K562 (cell line): ENCODE measurements at regions not wholly inside any gene's neighbourhood (a gene's known extent, or its start where the extent isn't known, plus 50 kb on each side); places are given as distances from the start of the nearest gene placed in this dataset.

Source experiments
- ATAC-seq: fragments of 200-7000 bp; cut with Tn5 transposase; 3 replicates; pipeline ENCODE4 v1.9.1; 2020; ENCODE audit warnings: moderate library complexity
- BruUV-seq: library from RNA; stranded (reverse); fragments of 400-500 nt; replicated peaks from 2 replicates; lab custom pipeline; 2021; lab: Mats Ljungman, UMichigan
- CTCF ChIA-PET: fragments of 300-600 bp; formaldehyde crosslinking; extraction: SDS; loops from one replicate; lab custom pipeline; 2021; ENCODE audit warnings: low intra/inter-chr PET ratio; lab: Yijun Ruan, JAX
- POLR2A ChIA-PET: fragments of 300-600, 350-650 bp; sonication (Branson Sonifier 250); formaldehyde crosslinking; extraction: SDS; loops from one replicate; lab custom pipeline; 2021; ENCODE audit warnings: antibody characterized with exemption, inconsistent platforms; lab: Yijun Ruan, JAX
- DNase-seq, 4 experiments: peaks; one replicate each; pipeline versions ENCODE4 v3.0.0 to v3.0.0-alpha.2; 2011 to 2018; ENCODE audit warnings: low spot score in 3 of 4, mixed read lengths in 3 of 4; ENCODE audit errors: extremely low read depth in 1 of 4
- FAIRE-seq: peaks from 2 replicates; lab custom pipeline; 2011; peaks lifted over from hg19 to GRCh38; lab: Jason Lieb, UNC
- H2AFZ ChIP-seq: 2 replicates; pipeline ENCODE4 v1.6.0; 2011; ENCODE audit warnings: low read depth, low read length, control low read depth, inconsistent platforms
- H3K27ac ChIP-seq: fragments of 200-600 bp; 3 replicates; pipeline ENCODE4 v1.8.0; 2011; ENCODE audit warnings: low read depth, mild to moderate bottlenecking, control low read depth, inconsistent platforms, low read length, moderate library complexity, mixed read lengths; ENCODE audit errors: extremely low read depth
- H3K27me3 ChIP-seq, 2 experiments: fragments of 300-600 bp in 1 of 2; 2 replicates in 1 of 2; 3 replicates in 1 of 2; pipeline versions ENCODE4 v1.6.0 to v1.8.0; 2011; ENCODE audit warnings: inconsistent platforms in 2 of 2, low read length in 2 of 2, mild to moderate bottlenecking in 1 of 2, mixed read lengths in 1 of 2, moderate library complexity in 1 of 2; ENCODE audit not compliant: control insufficient read depth in 2 of 2, insufficient read depth in 2 of 2
- H3K36me3 ChIP-seq: fragments of 300-600 bp; 3 replicates; pipeline ENCODE4 v1.8.0; 2011; ENCODE audit warnings: mild to moderate bottlenecking, low read length, inconsistent platforms; ENCODE audit not compliant: control insufficient read depth, insufficient read depth
- H3K4me1 ChIP-seq, 2 experiments: fragments of 200-600 bp in 1 of 2; replicated peaks in 1 of 2; 2 replicates in 1 of 2; 3 replicates in 1 of 2; pipeline versions ENCODE4 v1.5.1 to v1.8.0; 2011; ENCODE audit warnings: inconsistent platforms in 2 of 2, low read length in 2 of 2, mild to moderate bottlenecking in 1 of 2, mixed read lengths in 1 of 2, moderate library complexity in 1 of 2; ENCODE audit not compliant: control insufficient read depth in 2 of 2, insufficient read depth in 2 of 2
- H3K4me2 ChIP-seq: 2 replicates; pipeline ENCODE4 v1.6.1; 2011; ENCODE audit warnings: low read length, control low read depth, inconsistent platforms, mixed read lengths; ENCODE audit not compliant: insufficient read depth
- H3K4me3 ChIP-seq: fragments of 200-600 bp; sonication (generic), shearing (Covaris generic); 2 replicates; pipeline ENCODE4 v1.5.1; 2016; ENCODE audit warnings: control low read depth, inconsistent platforms
- H3K79me2 ChIP-seq: fragments of 200-600 bp; 3 replicates; pipeline ENCODE4 v1.8.0; 2011; ENCODE audit warnings: low read length, inconsistent platforms; ENCODE audit not compliant: control insufficient read depth, insufficient read depth
- H3K9ac ChIP-seq, 2 experiments: 2 replicates each; pipeline versions ENCODE4 v1.6.0 to v1.6.1; 2011; ENCODE audit warnings: low read depth in 2 of 2, low read length in 2 of 2, control low read depth in 1 of 2, inconsistent platforms in 1 of 2, mild to moderate bottlenecking in 1 of 2, mixed read lengths in 1 of 2; ENCODE audit not compliant: insufficient read depth in 1 of 2
- H3K9me1 ChIP-seq: one replicate; pipeline ENCODE4 v1.6.0; 2011; ENCODE audit warnings: inconsistent platforms, mild to moderate bottlenecking, low read length, moderate library complexity; ENCODE audit not compliant: control insufficient read depth, insufficient read depth
- H3K9me3 ChIP-seq: replicated peaks from 2 replicates; pipeline ENCODE4 v1.5.1; 2011; ENCODE audit warnings: low read depth, low read length, inconsistent platforms; ENCODE audit not compliant: control insufficient read depth, insufficient read depth
- H4K20me1 ChIP-seq: replicated peaks from 2 replicates; pipeline ENCODE4 v1.6.1; 2011; ENCODE audit warnings: low read length, inconsistent platforms, mixed read lengths; ENCODE audit not compliant: control insufficient read depth, insufficient read depth
- C11orf30 ChIP-seq: fragments of 450-650 bp; IDR thresholded peaks from 2 replicates; pipeline ENCODE4 v1.6.1; 2016; ENCODE audit warnings: low read depth, mild to moderate bottlenecking
- ILF3 ChIP-seq: fragments of 450-650 bp; IDR thresholded peaks from 2 replicates; pipeline ENCODE4 v1.6.1; 2018; ENCODE audit warnings: antibody characterized with exemption, mild to moderate bottlenecking, moderate library complexity, borderline replicate concordance
- MAFG ChIP-seq: fragments of 450-650 bp; conservative IDR thresholded peaks from 2 replicates; pipeline ENCODE4 v1.6.1; 2016; ENCODE audit warnings: missing genetic modification characterization, missing compliant biosample characterization
- RBBP5 ChIP-seq: fragments of 200-600 bp; sonication (generic); IDR thresholded peaks from 2 replicates; pipeline ENCODE4 v1.6.1; 2012; ENCODE audit warnings: borderline replicate concordance, mild to moderate bottlenecking, low read length, control low read depth, inconsistent platforms; ENCODE audit not compliant: insufficient read depth, poor library complexity, severe bottlenecking
- SETDB1 ChIP-seq: IDR thresholded peaks from one replicate; pipeline ENCODE4 v1.6.1; 2012; ENCODE audit warnings: low read length, control low read depth, inconsistent platforms
- SMAD2 ChIP-seq: fragments of 150-350 bp; IDR thresholded peaks from 2 replicates; pipeline ENCODE4 v1.6.1; 2014; ENCODE audit warnings: low read depth, mild to moderate bottlenecking, low read length
- ZNF316 ChIP-seq: fragments of 450-650 bp; IDR thresholded peaks from 2 replicates; pipeline ENCODE4 v1.6.1; 2016
- WGBS: fragments of 100-300 bp; shearing (Covaris generic); methylation state at CpG from one replicate; pipeline ENCODE4 v1.1.6; 2016; ENCODE audit warnings: low coverage, mixed read lengths; ENCODE audit not compliant: insufficient coverage; ENCODE audit errors: missing lambda C conversion rate; 5-methylcytosine and 5-hydroxymethylcytosine counted together
- in situ Hi-C: fragments of 300-500 bp; cut with MboI; formaldehyde crosslinking; loops from 4 replicates; pipeline ENCODE4 v1.15.0; 2018; ENCODE audit warnings: inconsistent platforms, mixed read lengths
- intact Hi-C: fragments of 100-400 bp; cut with micrococcal nuclease; formaldehyde crosslinking; loops from 2 replicates; pipeline ENCODE4 v1.14.2; 2022
- TF ChIP-seq, protein P1 (sequence below): fragments of 450-650 bp; IDR thresholded peaks from 2 replicates; pipeline ENCODE4 v1.6.1; 2016; ENCODE audit warnings: borderline replicate concordance

DNA sequence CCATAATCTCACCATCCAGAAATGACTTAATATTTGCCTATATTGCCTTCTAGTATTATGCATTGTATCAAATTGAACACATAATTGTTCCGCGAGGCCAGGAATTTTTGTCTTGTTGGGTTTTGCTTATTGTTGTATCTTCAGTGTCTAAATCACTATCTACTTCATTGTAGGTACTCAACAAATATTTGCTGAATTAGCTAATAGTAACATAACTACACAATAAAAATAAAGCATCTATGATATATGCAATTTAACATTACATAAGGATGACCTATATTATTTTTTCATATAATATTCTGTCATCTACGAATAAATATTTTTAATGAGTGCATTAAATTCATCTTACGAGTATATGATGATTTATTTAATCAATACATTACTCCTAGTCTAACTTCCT is 656.3 kb downstream of the ETNK1 start:
- Histone ChIP-seq H3K36me3 (no peaks in the 10 kb centered on the region), H3K27me3 (no peaks in the 10 kb centered on the region), H2AFZ (no peak overlapping the region), H3K9me1 (no peaks in the 10 kb centered on the region), H3K9me3 (no peaks in the 10 kb centered on the region), H3K4me2 (no peak overlapping the region), H3K79me2 (no peaks in the 10 kb centered on the region), H4K20me1 (no peaks in the 10 kb centered on the region), H3K27ac (no peak overlapping the region), H3K9ac (no peak overlapping the region), H3K4me1 (no peaks in the 10 kb centered on the region), H3K4me3 (no peak overlapping the region)
- FAIRE-seq: no peak
- ChIA-PET POLR2A (no interaction called here), CTCF (no interaction called here)
- ATAC-seq: no peak
- TF ChIP-seq ILF3 (no peak), MAFG (0 out of 2 replicates have a peak, but pooled peaks have one; percentile 11), SMAD2 (no peak), C11orf30 (peak; percentile 51; the same call in 1 of the 2 replicates), SETDB1 (no peak), RBBP5 (no peak), ZNF316 (peak; percentile 59)
- TF ChIP-seq, protein P1, sequence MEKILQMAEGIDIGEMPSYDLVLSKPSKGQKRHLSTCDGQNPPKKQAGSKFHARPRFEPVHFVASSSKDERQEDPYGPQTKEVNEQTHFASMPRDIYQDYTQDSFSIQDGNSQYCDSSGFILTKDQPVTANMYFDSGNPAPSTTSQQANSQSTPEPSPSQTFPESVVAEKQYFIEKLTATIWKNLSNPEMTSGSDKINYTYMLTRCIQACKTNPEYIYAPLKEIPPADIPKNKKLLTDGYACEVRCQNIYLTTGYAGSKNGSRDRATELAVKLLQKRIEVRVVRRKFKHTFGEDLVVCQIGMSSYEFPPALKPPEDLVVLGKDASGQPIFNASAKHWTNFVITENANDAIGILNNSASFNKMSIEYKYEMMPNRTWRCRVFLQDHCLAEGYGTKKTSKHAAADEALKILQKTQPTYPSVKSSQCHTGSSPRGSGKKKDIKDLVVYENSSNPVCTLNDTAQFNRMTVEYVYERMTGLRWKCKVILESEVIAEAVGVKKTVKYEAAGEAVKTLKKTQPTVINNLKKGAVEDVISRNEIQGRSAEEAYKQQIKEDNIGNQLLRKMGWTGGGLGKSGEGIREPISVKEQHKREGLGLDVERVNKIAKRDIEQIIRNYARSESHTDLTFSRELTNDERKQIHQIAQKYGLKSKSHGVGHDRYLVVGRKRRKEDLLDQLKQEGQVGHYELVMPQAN: no peak
- BruUV-seq: no TSS peak
- no peak for DNase-seq
- in situ Hi-C loops (no loop called here), intact Hi-C loops (no loop called here)
- 72% methylated on average over 4 of the region's 4 CpGs for WGBS
